Endodermal cell (in vitro differentiated cells): ENCODE measurements at regions not wholly inside any gene's neighbourhood (a gene's known extent, or its start where the extent isn't known, plus 50 kb on each side); places are given as distances from the start of the nearest gene placed in this dataset.

Experiments used
- DNase-seq: peaks from one replicate; pipeline ENCODE4 v3.0.0-alpha.2; 2017
- H3K27ac ChIP-seq: 2 replicates; pipeline ENCODE4 v1.5.1; 2013; ENCODE audit warnings: mild to moderate bottlenecking, low read depth, low read length, moderate library complexity
- H3K27me3 ChIP-seq: 2 replicates; pipeline ENCODE4 v1.6.1; 2013; ENCODE audit warnings: mild to moderate bottlenecking, low read length, moderate library complexity; ENCODE audit not compliant: insufficient read depth, control insufficient read depth, poor library complexity, severe bottlenecking
- H3K36me3 ChIP-seq: 2 replicates; pipeline ENCODE4 v1.7.0; 2013; ENCODE audit warnings: mild to moderate bottlenecking, low read length, moderate library complexity; ENCODE audit not compliant: control insufficient read depth, insufficient read depth
- H3K4me1 ChIP-seq: one replicate; pipeline ENCODE4 v1.7.0; 2013; ENCODE audit warnings: low read length; ENCODE audit not compliant: control insufficient read depth, insufficient read depth
- H3K4me3 ChIP-seq: 2 replicates; pipeline ENCODE4 v1.5.1; 2013; ENCODE audit warnings: mild to moderate bottlenecking, low read length, moderate library complexity
- H3K9ac ChIP-seq: 2 replicates; pipeline ENCODE4 v1.6.1; 2013; ENCODE audit warnings: mild to moderate bottlenecking, low read length, moderate library complexity; ENCODE audit not compliant: poor library complexity, severe bottlenecking; ENCODE audit errors: extremely low read depth
- H3K9me3 ChIP-seq: 2 replicates; pipeline ENCODE4 v1.6.1; 2013; ENCODE audit warnings: mild to moderate bottlenecking, low read length, moderate library complexity; ENCODE audit not compliant: control insufficient read depth
- H3K27ac Mint-ChIP-seq: 2 replicates; pipeline ENCODE4 v1.8.0; 2020; ENCODE audit warnings: mixed read lengths
- H3K27me3 Mint-ChIP-seq: 2 replicates; pipeline ENCODE4 v1.8.0; 2021; ENCODE audit warnings: mild to moderate bottlenecking, mixed read lengths; ENCODE audit not compliant: insufficient read depth
- H3K36me3 Mint-ChIP-seq: 2 replicates; pipeline ENCODE4 v1.8.0; 2020; ENCODE audit warnings: low read depth, mixed read lengths
- H3K4me1 Mint-ChIP-seq: 2 replicates; pipeline ENCODE4 v1.8.0; 2020; ENCODE audit warnings: mixed read lengths
- H3K4me3 Mint-ChIP-seq: 2 replicates; pipeline ENCODE4 v1.8.0; 2020; ENCODE audit warnings: mild to moderate bottlenecking, moderate library complexity, mixed read lengths
- H3K9me3 Mint-ChIP-seq: 2 replicates; pipeline ENCODE4 v1.8.0; 2020; ENCODE audit warnings: mild to moderate bottlenecking, mixed read lengths
- CTCF ChIP-seq: fragments of 200-600 bp; sonication (generic); conservative IDR thresholded peaks from 2 replicates; pipeline ENCODE4 v1.5.0; 2021; ENCODE audit warnings: antibody characterized with exemption, mild to moderate bottlenecking
- WGBS, 2 experiments: methylation state at CpG; one replicate each; pipeline versions ENCODE4 v1.1.5 to v1.1.7; 2013; ENCODE audit warnings: missing lambda C conversion rate in 2 of 2, mixed read lengths in 1 of 2; ENCODE audit not compliant: insufficient coverage in 1 of 2, insufficient read length in 1 of 2; 5-methylcytosine and 5-hydroxymethylcytosine counted together

- Mint-ChIP-seq H3K27ac (no peak overlapping the region), H3K4me1 (peaks cover 5% of the 10 kb centered on the region), H3K36me3 (peaks cover 3% of the 10 kb centered on the region), H3K27me3 (no peaks in the 10 kb centered on the region), H3K9me3 (peaks cover 16% of the 10 kb centered on the region), H3K4me3 (no peak overlapping the region)
- H3K4me3 ChIP-seq = no peak overlapping the region
- no peak for TF ChIP-seq CTCF
- H3K4me1 ChIP-seq = no peaks in the 10 kb centered on the region
- no peaks in the 10 kb centered on the region for H3K27me3 ChIP-seq
- DNase-seq = no peak
- 91 to 100% methylated on average over 2 to 5 of the region's 5 CpGs for WGBS, 2 experiments
- no peak overlapping the region for H3K9ac ChIP-seq
- H3K27ac ChIP-seq = no peak overlapping the region
- H3K9me3 ChIP-seq = peaks cover 17% of the 10 kb centered on the region
- no peaks in the 10 kb centered on the region for H3K36me3 ChIP-seq
These were observed 95.7 kb upstream of the SOX5 start for GRCh38 chr12:24044941-24045703.

- Histone ChIP-seq H3K27me3 (no peaks in the 10 kb centered on the region), H3K4me1 (no peaks in the 10 kb centered on the region), H3K9ac (no peak overlapping the region), H3K36me3 (no peaks in the 10 kb centered on the region), H3K27ac (no peak overlapping the region), H3K9me3 (no peaks in the 10 kb centered on the region), H3K4me3 (no peak overlapping the region)
- H3K9me3 Mint-ChIP-seq = no peaks in the 10 kb centered on the region
- DNase-seq = no peak
- H3K27ac Mint-ChIP-seq = no peak overlapping the region
- H3K27me3 Mint-ChIP-seq = no peaks in the 10 kb centered on the region
- no peaks in the 10 kb centered on the region for H3K36me3 Mint-ChIP-seq
- H3K4me1 Mint-ChIP-seq = peaks cover 13% of the 10 kb centered on the region
- no peak overlapping the region for H3K4me3 Mint-ChIP-seq
- no peak for TF ChIP-seq CTCF
These were observed 93.2 kb upstream of the SOX5 start for GRCh38 chr12:24042651-24043050.

- no peaks in the 10 kb centered on the region for H3K9me3 ChIP-seq
- H3K27me3 ChIP-seq = no peaks in the 10 kb centered on the region
- TF ChIP-seq CTCF = no peak
- H3K4me3 ChIP-seq = no peak overlapping the region
- peaks cover 4% of the 10 kb centered on the region for H3K4me1 ChIP-seq
- Mint-ChIP-seq H3K9me3 (no peaks in the 10 kb centered on the region), H3K27ac (no peak overlapping the region), H3K36me3 (no peaks in the 10 kb centered on the region), H3K4me3 (no peak overlapping the region), H3K4me1 (peaks cover 20% of the 10 kb centered on the region), H3K27me3 (no peaks in the 10 kb centered on the region)
- DNase-seq = no peak
- H3K27ac ChIP-seq = no peak overlapping the region
- 100% methylated on average over 1 of the region's 1 CpG for WGBS, 2 experiments
- H3K9ac ChIP-seq = no peak overlapping the region
- no peaks in the 10 kb centered on the region for H3K36me3 ChIP-seq
These were observed 89.6 kb upstream of the SOX5 start for GRCh38 chr12:24039113-24039525.
